Embryonic facial prominence (tissue), 1 donor: ENCODE measurements at regions not wholly inside any gene's neighbourhood (a gene's known extent, or its start where the extent isn't known, plus 50 kb on each side); places are given as distances from the start of the nearest gene placed in this dataset.

Experiments used
- DNase-seq: peaks from one replicate; pipeline ENCODE4 v3.0.0-alpha.2; 2016; ENCODE audit errors: extremely low spot score

DNA sequence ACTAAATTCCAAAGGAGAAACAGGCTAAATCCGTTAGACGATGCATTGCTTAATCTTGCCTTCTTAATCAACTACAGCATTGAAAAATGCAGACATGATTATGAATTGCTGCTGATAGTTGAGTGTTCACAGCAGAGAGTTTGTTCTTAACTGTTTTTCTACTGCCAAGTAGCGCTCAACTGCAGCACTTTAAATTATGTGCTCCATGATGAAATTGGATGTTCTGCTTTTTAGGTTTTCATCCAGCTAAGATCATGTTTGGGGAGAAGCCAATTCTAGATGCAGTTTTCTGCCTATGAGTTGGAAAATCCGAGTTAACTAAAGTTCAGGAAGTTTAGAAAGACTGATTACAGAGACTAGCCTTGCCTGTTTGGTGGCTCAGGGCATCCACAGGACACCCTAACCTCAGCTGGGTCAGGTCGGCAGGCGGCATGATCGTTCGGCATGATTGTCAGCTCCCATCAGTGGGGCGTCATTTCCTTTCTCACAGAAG is 119.4 kb upstream of the PIEZO2 start:
- peak; percentile 76 for DNase-seq

DNA sequence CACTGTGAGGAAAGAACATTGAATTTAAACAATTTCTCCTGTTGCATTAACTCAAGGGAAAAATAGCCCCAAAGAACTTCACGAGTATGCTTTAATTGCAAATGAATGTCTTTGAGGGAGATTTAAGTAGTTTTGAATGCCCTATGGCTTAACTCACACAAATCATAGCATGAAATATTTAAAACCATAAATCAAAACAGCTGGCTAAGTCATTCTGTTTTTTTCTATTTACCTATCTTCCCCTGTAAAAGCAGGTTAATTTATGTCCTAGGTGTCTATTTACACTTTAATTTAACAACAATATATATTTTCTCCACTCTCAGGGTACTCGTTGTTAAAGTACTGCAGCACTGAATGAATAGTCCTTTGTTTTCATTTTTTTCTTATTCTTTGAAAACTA is 118.8 kb upstream of the PIEZO2 start:
- DNase-seq: no peak

DNA sequence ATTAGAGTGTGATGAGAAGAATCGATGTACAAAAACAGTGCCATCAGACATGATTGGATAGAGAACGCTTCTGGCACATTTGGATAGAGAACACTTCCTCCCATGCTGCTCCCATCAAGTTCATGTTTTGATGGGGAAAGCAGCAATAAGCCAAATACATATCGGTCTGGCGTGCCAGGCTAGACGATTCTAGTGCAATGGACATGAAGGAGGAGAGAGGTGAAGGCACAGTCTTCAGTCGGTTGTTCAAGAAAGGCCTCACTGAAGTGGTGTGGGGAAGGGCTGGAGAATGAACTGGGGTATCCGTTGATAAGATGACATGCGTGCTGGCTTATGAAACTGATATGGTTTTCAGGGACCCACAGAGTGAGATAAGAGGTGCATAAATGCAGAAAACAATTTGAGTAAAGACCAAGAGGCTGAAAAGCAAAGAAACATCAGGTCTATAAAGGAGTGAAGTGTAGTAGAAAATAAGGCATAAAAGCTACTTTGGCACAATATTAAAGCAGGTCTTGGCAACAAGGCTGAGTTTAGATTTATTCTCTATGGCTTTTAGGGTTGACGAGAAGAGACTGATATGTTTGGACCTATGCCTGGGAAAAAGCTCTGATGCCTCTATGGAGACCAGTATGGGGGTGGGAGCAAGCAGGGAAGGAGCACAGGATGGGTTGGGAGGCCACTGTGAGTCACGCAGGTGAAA is 117.6 kb upstream of the PIEZO2 start:
- no peak for DNase-seq

DNA sequence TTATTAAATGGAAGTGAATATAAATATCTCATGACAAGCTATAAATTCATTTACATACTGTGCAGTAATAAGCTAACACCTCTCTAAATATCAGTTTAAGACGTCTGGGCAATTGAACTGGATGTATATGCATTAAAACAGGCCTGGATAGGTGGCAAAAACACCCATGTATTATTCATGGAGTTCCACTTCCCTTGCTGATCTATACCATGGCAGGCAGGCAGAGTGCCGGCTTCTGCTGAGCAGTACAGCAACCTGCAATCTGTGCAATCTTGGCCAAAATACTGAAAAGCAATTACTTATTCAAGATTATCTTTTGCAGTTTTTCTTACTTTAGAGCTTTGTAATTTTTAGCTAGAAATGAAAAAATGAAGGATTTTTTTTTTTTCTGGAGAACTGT is 112.1 kb upstream of the PIEZO2 start:
- DNase-seq: no peak

DNA sequence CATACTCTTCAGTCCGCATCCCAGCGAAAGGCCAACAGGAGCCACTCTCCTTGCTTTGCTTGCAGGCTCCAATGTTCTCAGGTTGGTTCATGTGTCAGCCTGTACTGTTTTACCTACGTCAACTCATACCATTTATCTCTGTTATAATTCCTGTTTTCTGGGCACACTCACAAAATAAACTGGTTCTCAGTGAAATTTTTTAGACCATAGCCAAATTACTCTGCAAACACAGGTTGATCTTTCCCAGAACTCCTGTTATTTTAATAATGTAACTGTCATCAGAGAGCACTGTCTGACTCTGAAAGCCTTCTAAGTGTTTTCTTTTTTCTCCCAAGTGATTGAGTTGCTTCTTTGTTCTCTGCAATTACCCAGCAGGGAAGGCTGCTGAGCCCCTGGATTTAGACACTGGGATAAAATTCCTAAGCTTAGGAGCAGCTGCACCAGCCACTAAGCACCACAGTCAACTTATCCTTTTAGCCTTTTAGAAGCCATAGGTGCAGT is 111.6 kb upstream of the PIEZO2 start:
- no peak for DNase-seq

DNA sequence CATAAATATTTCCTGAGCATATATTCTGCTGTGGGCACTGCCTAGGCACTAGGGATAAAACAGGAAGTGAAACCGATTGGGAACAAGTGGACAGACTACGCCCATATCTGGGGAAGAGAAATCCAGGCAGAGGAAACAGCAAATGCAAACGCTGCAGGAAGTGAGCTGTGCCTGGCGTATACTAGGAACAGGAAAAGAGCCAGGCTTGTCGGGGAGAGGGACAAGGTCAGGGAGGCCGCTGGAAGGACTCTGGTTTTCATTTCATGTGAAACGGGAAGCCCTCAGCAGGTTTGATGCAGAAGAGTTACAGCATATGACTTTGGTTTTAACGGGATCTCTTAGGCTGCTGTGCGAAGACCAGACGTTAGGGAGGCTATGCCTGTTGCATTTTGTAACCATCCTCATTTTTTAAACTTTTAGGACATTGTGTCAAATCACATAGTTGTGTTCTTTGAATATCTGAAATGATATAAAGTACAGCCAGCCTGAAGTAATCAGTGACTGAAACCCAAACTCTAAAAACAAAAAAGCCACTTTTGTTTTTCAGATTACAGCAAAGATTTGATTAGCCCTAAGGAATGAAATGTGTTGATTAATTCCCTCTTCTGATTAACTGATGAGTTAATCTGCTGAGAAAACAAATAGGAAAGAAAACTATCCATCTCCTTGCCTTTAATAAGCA is 110.2 kb upstream of the PIEZO2 start:
- DNase-seq: no peak

DNA sequence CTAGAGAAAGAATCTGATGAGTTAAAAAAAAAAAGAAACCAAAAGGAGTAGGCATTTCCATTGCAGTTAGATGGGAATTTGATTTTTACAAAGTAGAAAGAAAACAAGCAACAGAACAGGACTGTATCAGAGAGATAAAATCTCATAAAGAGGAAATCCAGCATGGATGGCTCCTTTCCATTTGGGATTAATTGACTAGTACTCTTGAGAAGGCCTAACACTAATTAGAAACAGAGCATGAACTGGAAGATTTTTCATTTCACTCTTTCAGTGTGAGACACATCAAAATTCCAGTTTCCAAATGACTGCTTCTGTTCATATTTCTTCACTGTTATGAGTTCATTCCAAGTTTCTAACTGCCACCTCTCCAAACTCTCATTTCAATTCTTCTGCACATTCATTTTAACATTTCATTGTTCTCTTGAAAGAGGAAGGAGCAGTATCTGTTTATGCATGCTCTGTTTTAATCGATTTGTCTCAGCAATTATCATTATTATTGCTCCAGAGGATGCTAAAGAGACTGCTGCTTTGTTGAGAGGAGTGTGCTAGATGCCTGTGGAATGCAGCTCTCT is 108.8 kb upstream of the PIEZO2 start:
- no peak for DNase-seq

DNA sequence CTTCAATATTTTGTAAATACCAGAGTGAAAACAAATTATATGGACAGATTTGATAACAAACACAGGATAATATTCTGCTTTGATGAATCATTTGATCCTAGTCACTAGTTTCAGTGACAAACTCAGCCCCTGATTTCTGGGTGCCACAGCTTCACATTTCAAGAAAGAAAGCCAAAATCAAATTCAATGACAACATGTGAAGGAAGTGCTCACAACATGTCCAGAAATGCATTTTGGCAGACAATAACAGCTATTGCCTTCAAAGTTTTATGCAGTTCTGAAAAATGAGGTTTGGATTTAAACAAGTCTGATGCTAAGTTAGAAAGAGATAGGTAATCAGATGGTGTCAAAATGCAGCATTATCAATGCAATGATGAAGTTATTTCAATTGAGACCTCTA is 106.9 kb upstream of the PIEZO2 start:
- DNase-seq: no peak

DNA sequence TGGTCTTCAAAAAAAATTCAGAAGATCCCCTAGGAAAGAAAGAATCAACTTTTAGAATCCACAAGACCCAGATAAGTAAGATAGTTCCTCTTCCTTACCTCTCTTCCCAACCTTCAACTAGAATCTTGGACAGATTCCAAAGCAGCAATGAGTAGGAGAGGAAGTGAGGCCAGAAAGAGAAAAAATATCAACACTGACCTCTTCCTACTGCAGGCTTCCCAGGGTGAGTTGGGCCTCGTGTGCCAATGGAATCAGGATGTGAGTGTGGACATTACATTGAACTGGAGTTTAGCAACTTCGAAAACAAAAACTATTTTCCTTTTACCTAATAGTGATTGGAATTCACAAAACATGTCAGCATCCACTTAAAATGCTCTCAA is 102.5 kb upstream of the PIEZO2 start:
- no peak for DNase-seq

DNA sequence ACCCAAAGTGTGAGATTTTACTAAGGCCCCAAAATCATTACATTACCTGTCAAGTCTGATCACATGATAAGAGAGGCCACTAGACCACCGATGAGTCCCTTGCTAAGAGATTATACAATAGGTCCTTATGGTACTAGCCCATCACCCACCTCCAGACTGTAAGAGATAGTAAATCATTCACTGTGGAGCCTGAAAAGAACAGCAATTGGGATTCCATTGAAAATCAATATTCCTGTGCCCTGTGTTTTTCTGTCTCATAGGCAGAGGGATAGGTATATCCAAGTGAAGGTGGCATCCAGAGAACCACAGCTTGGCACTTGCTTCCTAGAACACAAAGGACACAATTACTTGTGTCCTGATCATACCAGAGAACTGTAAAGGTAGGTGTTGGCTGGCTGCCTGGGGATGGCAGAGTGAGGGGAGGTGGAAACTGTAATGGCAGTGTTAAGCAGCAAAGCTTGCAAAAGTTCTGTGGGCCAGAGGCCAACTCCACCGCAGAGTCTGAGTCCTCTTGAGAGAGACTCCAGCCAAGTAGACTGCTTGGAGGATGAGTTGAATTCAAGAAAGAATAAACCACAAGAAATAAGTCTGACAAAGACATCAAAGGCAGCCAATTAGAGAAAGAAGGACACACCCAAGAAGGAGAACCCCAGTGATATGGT is 102.0 kb upstream of the PIEZO2 start:
- DNase-seq: no peak

DNA sequence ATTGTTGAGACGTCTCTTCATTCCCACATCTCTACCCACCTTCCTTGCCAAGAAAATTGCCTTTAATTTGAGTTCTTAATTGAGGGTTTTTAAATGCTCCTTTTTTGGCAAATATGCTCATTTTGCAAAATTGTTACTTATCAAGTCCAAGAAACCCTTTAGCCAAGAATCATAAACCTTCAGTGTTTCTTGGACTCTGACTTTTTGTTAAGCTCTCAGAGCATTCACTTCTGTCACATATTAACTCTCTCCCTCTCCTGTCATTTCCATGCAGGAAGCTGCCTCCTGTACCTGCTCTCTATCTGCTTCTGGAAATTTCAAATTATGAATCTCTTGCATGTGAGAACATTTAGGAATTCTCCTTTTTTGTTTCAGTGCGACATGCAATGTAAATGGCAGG is 100.0 kb upstream of the PIEZO2 start:
- DNase-seq: no peak

DNA sequence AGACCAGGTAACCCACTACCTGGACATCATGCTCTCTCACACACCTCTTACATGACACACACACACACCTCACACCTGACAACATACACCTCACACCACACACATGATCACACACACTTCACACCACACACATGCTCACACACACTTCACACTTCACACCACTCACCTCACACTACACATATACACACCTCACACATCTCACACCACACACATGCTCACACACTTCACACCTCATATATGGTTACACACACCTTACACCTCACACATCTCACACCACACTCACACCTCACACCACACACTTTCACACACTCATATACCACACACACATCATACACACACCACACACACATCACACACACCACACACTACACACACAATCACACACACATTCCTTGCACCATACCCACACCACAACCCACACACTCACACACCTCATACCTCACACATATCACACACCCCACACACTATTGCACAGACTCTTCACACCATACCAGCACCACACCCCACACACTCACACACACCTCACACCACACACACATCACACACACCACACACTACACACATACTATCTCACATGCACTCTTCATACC is 98.1 kb upstream of the PIEZO2 start:
- DNase-seq: no peak

DNA sequence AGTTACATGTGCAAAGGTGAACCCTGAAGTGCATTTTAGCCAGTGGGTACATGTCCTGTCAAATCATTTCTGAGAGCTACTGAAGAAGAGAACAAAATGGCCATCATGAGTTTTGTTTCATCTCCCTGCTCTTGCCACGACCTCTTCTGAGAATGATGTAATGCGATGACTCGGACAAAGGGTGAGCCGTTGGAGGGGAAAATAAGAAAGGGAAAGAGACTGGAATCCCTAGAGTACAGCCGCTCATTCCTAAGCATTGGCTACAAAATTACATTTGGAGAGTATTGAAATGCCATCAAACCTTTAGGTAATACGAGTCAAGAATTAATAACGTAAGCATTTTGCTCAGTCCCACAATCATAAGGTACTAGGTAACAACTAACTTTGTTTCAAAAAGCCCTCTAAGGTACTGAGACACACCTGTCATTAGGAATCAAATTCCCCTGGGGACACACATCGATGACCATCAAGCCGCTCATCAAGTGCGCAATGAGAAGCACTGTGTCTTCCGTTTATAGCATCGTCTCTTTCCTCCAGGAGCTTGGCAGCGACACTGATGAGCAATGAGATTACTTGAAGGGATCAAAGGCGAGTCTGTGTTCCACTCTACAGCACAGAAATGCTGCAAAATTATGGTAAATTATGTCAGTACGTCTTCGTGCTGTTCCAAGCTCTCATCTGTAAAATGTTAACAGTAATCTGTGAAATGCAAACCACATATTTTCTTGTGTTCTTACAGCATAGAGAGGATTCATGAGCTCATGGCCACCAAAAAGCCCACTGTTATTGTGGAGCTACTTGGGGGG is 97.3 kb upstream of the PIEZO2 start:
- DNase-seq: peak; percentile 69

DNA sequence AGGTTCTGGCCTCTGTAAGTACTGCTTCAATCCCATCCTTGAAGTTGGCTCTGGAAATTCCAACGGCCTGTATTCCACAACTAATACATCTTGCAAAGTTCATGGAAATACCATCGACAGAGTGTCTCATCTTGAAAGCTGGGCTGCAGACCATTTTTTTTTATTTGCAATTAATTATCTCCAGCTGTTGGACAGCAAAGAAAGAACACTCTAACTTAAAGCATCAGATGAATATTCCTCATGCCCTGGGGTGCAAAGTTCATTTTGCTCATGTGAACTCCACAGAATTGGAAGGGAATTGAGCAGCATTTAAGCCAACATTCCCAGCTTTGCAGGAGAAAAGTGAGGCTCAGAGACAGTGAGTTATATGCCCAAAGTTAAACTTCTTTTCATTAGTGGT is 96.5 kb upstream of the PIEZO2 start:
- no peak for DNase-seq

DNA sequence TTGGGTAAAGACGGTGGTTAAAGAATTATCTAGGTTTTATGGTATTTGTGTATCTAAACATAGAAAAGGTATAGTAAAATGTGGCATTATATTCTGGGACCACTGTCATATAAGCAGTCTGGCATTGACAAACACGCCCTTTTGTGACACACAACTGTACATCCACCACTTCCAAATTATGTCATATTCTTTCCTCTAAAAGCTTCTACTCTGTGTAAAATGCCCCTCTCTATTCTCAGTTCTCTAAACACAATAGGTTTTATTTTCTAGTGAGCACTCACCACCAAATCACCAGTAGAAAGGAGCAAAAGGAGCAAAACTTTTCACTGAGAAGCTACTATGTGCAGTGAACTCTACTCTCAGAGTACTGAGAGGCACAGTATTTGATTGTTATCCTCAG is 88.1 kb upstream of the PIEZO2 start:
- no peak for DNase-seq

DNA sequence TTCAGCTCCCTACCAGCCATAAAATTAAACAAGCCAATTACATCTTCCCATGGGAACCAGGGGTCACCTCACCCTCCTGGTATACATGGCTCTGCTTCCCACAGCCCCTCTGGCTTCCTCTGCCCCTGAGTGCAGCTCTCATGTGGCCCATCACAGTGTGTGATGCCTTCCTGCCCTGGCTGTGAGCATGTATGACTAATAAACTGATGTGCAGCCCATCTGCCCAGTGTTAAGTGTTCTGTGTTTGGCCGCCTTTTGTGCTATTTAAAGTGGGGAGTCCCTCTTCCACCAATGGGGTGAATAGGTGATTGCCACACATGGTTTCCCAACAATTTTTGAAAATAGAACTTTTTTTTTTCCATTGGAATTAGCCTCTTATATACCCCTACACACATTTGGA is 87.7 kb upstream of the PIEZO2 start:
- no peak for DNase-seq

DNA sequence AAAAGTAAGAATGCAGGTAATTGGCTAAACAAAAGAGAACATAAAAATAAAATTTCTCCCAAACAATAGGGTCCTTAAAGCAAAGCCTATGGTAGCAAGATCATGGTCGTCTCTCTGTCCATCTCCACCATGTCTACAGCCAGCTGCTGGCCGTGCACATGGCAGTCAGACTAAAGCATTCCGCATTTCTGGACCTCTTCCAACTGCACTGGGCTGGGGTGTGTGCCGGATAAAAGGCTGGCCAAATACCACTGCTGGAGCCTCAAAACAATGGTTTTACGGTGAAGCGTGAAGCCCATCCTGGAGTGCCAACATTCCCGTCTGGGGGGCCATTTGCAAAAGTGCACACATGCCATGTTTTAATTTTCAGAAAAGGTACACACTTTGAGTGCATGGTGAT is 74.8 kb upstream of the PIEZO2 start:
- no peak for DNase-seq

DNA sequence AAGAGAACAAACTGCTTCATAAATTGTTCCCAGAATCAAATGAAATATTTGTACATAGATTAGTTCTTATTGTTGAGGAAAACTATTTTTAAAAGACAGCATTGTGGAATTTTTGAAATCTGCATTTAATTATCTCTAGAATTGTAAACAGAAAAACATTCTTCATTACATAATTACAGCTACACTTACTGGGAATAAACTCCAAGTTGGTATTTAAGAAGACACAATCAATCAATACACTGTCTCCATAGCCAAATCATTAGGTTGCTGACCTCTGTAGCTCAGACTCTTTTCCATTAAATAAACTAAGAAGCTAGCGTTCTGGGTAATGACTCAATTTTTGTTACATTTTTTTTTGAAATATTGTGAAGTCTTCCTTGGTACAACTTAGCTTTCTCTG is 70.2 kb upstream of the PIEZO2 start:
- no peak for DNase-seq

DNA sequence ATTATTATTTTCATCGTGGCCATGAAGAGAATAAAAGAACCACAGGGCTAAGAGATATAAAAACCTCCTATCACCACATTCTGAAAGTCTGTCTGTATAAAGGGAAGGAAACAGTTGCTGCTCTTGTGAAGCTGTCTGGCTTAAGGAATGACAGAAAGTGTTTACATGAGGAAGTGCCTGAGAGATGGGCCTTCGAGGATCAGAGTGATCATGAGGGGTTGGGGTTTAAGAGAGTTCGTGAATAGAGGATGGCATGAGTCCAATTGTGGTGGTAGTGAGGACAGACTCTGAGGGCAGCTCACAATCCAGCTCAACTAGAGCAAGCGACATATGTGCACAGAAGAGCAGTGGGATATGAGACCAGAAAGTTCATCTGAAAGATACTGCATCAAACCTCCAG is 65.8 kb upstream of the PIEZO2 start:
- no peak for DNase-seq

DNA sequence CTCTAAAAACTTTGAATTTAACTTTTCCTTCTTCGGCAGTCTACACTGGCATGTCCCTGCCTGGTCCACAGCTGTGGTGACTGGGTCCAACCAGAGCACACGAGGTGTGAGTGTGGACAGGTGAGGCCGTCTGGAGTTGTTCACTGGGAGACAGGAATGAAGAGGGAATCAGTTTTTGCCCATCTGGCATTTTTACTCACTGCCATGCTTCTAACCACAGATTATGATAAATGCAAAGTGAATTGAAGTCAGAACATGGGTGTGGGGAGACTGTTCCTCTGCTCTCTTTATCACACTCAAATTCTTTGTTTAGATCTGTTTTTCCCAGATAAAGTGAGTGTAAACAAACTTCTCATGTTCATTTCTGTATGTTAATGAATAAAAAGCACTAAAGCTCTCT is 54.7 kb upstream of the PIEZO2 start:
- DNase-seq: no peak

DNA sequence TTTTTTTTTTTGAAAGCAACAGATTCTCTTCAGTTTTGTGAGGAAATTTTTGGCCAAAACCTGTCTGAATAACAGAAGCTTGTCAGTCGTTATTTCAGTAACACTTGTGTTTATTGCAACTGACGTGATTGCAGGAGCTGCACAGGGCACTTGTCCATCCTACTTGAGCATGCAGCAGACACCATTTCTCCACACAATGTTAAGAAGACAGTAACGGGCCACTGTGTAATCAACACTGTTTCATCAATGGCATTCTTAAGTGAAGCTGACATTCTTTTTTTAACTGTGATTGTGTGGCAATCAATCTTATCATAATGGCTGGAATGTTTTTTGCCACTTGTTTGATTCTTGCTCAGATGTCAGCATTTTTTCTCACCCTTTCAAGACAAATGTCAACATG is 50.1 kb upstream of the PIEZO2 start:
- DNase-seq: no peak
